Loucy (cell line): ENCODE measurements at regions not wholly inside any gene's neighbourhood (a gene's known extent, or its start where the extent isn't known, plus 50 kb on each side); places are given as distances from the start of the nearest gene placed in this dataset.

ENCODE experiments used
- H2AFZ ChIP-seq: fragments of 200-600 bp; sonication (generic); 2 replicates; pipeline ENCODE4 v1.6.0; 2016; ENCODE audit warnings: antibody characterized with exemption, mild to moderate bottlenecking, low read length, moderate library complexity
- H3F3A ChIP-seq: fragments of 200-600 bp; 2 replicates; pipeline ENCODE4 v1.6.0; 2016; ENCODE audit warnings: antibody characterized with exemption, low read depth, mild to moderate bottlenecking
- H3K27me3 ChIP-seq: fragments of 200-600 bp; sonication (generic); 2 replicates; pipeline ENCODE4 v1.6.1; 2014; ENCODE audit warnings: low read length, mild to moderate bottlenecking; ENCODE audit not compliant: insufficient read depth, poor library complexity, severe bottlenecking
- H3K36me3 ChIP-seq: fragments of 200-600 bp; sonication (generic); 2 replicates; pipeline ENCODE4 v1.6.1; 2016; ENCODE audit warnings: low read length; ENCODE audit not compliant: insufficient read depth
- H3K4me1 ChIP-seq: fragments of 200-600 bp; sonication (generic); 2 replicates; pipeline ENCODE4 v1.5.1; 2014; ENCODE audit warnings: low read length, mild to moderate bottlenecking; ENCODE audit not compliant: insufficient read depth, poor library complexity, severe bottlenecking
- H3K4me2 ChIP-seq: fragments of 200-600 bp; sonication (generic); 2 replicates; pipeline ENCODE4 v1.6.0; 2014; ENCODE audit warnings: antibody characterized with exemption, low read length, low read depth, mild to moderate bottlenecking; ENCODE audit not compliant: poor library complexity, severe bottlenecking
- H3K4me3 ChIP-seq: fragments of 200-600 bp; sonication (generic); 2 replicates; pipeline ENCODE4 v1.5.1; 2014; ENCODE audit warnings: low read length, mild to moderate bottlenecking, mixed read lengths; ENCODE audit not compliant: poor library complexity, severe bottlenecking
- H3K79me2 ChIP-seq: fragments of 200-600 bp; sonication (generic); 2 replicates; pipeline ENCODE4 v1.6.1; 2014; ENCODE audit warnings: low read length; ENCODE audit not compliant: insufficient read depth
- H3K9ac ChIP-seq: fragments of 200-600 bp; sonication (generic); 2 replicates; pipeline ENCODE4 v1.6.0; 2014; ENCODE audit warnings: mild to moderate bottlenecking, low read depth, low read length, moderate library complexity; ENCODE audit not compliant: poor library complexity, severe bottlenecking
- H3K9me2 ChIP-seq: fragments of 200-600 bp; sonication (generic); replicated peaks from 2 replicates; pipeline ENCODE4 v1.6.1; 2016; ENCODE audit warnings: low read depth, low read length, mixed read lengths
- H3K9me3 ChIP-seq: fragments of 200-600 bp; sonication (generic); 2 replicates; pipeline ENCODE4 v1.6.1; 2014; ENCODE audit warnings: mild to moderate bottlenecking, antibody characterized with exemption, low read length, low read depth; ENCODE audit not compliant: insufficient read depth
- H4K20me1 ChIP-seq: fragments of 200-600 bp; sonication (generic); 2 replicates; pipeline ENCODE4 v1.6.0; 2014; ENCODE audit warnings: antibody characterized with exemption, low read length, mild to moderate bottlenecking; ENCODE audit not compliant: insufficient read depth, poor library complexity, severe bottlenecking
- EZH2phosphoT487 ChIP-seq: fragments of 200-600 bp; IDR thresholded peaks from 2 replicates; pipeline ENCODE4 v1.6.1; 2018; ENCODE audit warnings: antibody characterized with exemption, mild to moderate bottlenecking, moderate library complexity, borderline replicate concordance
- TF ChIP-seq, protein P1 (sequence below): fragments of 200-600 bp; sonication (generic); conservative IDR thresholded peaks from 2 replicates; pipeline ENCODE4 v1.5.1; 2014; ENCODE audit warnings: mild to moderate bottlenecking, antibody characterized with exemption, low read length

DNA sequence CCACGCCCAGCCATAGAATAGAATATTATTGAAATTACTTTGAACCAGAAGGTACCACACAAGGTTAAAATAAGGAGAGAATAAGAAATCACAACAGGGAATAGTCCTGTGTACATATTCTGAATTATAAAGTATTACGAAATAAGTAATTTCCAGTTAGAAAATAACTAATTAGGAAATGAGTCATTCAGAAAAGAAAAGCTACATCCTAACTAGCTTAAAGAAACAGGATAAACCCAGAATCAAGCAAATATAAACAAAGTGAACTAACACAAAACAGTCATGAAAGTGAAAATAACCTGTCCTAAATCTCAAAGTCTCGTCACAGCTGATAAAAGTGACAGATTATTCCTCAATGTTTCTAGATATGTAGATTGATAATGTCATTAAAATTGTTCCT, 74.8 kb upstream of the NEBL start:
- H3K4me2 ChIP-seq: no peak overlapping the region
- no peak overlapping the region for H2AFZ ChIP-seq
- no peaks in the 10 kb centered on the region for H4K20me1 ChIP-seq
- H3K79me2 ChIP-seq: no peaks in the 10 kb centered on the region
- 0 out of 2 replicates have a peak, but pooled peaks cover 3% of the 10 kb centered on the region for H3K9me2 ChIP-seq
- H3K36me3 ChIP-seq: no peaks in the 10 kb centered on the region
- no peak overlapping the region for H3K9ac ChIP-seq
- H3K4me1 ChIP-seq: no peaks in the 10 kb centered on the region
- TF ChIP-seq, protein P1, sequence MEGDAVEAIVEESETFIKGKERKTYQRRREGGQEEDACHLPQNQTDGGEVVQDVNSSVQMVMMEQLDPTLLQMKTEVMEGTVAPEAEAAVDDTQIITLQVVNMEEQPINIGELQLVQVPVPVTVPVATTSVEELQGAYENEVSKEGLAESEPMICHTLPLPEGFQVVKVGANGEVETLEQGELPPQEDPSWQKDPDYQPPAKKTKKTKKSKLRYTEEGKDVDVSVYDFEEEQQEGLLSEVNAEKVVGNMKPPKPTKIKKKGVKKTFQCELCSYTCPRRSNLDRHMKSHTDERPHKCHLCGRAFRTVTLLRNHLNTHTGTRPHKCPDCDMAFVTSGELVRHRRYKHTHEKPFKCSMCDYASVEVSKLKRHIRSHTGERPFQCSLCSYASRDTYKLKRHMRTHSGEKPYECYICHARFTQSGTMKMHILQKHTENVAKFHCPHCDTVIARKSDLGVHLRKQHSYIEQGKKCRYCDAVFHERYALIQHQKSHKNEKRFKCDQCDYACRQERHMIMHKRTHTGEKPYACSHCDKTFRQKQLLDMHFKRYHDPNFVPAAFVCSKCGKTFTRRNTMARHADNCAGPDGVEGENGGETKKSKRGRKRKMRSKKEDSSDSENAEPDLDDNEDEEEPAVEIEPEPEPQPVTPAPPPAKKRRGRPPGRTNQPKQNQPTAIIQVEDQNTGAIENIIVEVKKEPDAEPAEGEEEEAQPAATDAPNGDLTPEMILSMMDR: no peak
- TF ChIP-seq EZH2phosphoT487: no peak
- no peak overlapping the region for H3K4me3 ChIP-seq
- no peaks in the 10 kb centered on the region for H3F3A ChIP-seq
- H3K9me3 ChIP-seq: no peaks in the 10 kb centered on the region
- no peaks in the 10 kb centered on the region for H3K27me3 ChIP-seq

- Histone ChIP-seq H3K36me3 (no peaks in the 10 kb centered on the region), H4K20me1 (no peaks in the 10 kb centered on the region), H3F3A (no peaks in the 10 kb centered on the region), H3K4me3 (no peak overlapping the region), H3K4me1 (no peaks in the 10 kb centered on the region), H3K79me2 (no peaks in the 10 kb centered on the region), H3K27me3 (no peaks in the 10 kb centered on the region), H3K9ac (no peak overlapping the region), H2AFZ (no peak overlapping the region), H3K9me3 (no peaks in the 10 kb centered on the region), H3K9me2 (no peaks in the 10 kb centered on the region), H3K4me2 (no peak overlapping the region)
- no peak for TF ChIP-seq EZH2phosphoT487
- TF ChIP-seq, protein P1: no peak
Measured at GRCh38 chr10:20970708-20971107, 73.6 kb upstream of the NEBL start.

DNA sequence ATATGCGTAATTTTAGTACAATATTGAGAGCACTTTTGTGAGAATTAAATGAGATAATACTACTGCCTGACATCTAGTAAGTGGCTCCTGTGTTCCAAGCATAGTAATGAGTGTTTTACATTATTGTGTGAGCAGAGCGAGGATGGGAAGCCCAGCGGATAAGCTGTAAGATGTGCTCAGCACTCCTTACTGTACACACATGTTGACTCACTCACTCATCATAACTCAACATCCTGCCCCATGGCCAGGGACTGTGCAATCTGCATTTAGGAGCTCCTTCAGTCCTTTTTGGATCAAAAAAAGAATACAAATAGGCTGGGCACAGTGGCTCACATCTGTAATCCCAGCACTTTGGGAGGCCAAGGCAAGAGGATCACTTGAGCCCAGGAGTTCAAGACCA, 72.9 kb upstream of the NEBL start:
- Histone ChIP-seq H3K4me2 (no peak overlapping the region), H3K4me1 (no peaks in the 10 kb centered on the region), H3K4me3 (no peak overlapping the region), H3K36me3 (no peaks in the 10 kb centered on the region), H3K79me2 (no peaks in the 10 kb centered on the region), H3K27me3 (no peaks in the 10 kb centered on the region), H3K9me3 (no peaks in the 10 kb centered on the region), H4K20me1 (no peaks in the 10 kb centered on the region), H3K9me2 (no peaks in the 10 kb centered on the region), H3K9ac (no peak overlapping the region), H3F3A (no peaks in the 10 kb centered on the region), H2AFZ (no peak overlapping the region)
- TF ChIP-seq, protein P1: no peak
- TF ChIP-seq EZH2phosphoT487: no peak
